ENCODE measurements at regions not wholly inside any gene's neighbourhood (a gene's known extent, or its start where the extent isn't known, plus 50 kb on each side); places are given as distances from the start of the nearest gene placed in this dataset.

- Histone ChIP-seq H2BK15ac (ENCODE audit: low read length) (no peak overlapping the region), H3K79me2 (ENCODE audit: control insufficient read depth in 1 of 2, insufficient read depth in 2 of 2, low read length in 2 of 2) (no peaks in the 10 kb centered on the region), H3K56ac (replicated peaks; ENCODE audit: insufficient read length, low read depth, low read length) (no peak overlapping the region), H3K18ac (ENCODE audit: extremely low read depth, low read length) (no peak overlapping the region), H2BK5ac (ENCODE audit: low read depth, low read length) (no peak overlapping the region), H2BK120ac (replicated peaks; ENCODE audit: low read depth, low read length) (no peak overlapping the region), H3K36me3 (ENCODE audit: control insufficient read depth in 2 of 4, insufficient read depth in 4 of 4, low read length in 3 of 4) (no peaks in the 10 kb centered on the region), H4K20me1 (replicated peaks in 1 of 2; ENCODE audit: control insufficient read depth in 1 of 2, insufficient read depth in 2 of 2, low read length in 2 of 2) (no peaks in the 10 kb centered on the region), H4K5ac (ENCODE audit: insufficient read length, low read depth, low read length) (no peak overlapping the region), H3K27me3 (replicated peaks in 1 of 4; ENCODE audit: control insufficient read depth in 3 of 4, extremely low read depth in 1 of 4, insufficient read depth in 3 of 4, low read length in 3 of 4) (no peaks in the 10 kb centered on the region), H2BK12ac (ENCODE audit: low read depth, low read length) (no peak overlapping the region), H3K4me3 (ENCODE audit: extremely low read depth in 1 of 4, insufficient read depth in 2 of 4, low read depth in 3 of 4, low read length in 4 of 4) (no peak overlapping the region), H3K23me2 (ENCODE audit: low read depth, low read length) (no peaks in the 10 kb centered on the region), H3K14ac (ENCODE audit: insufficient read length) (no peak overlapping the region), H3K4me1 (replicated peaks in 1 of 4; ENCODE audit: control insufficient read depth in 3 of 4, insufficient read depth in 4 of 4, low read length in 3 of 4) (no peaks in the 10 kb centered on the region), H3K9ac (replicated peaks in 1 of 4; ENCODE audit: extremely low read depth in 1 of 4, low read depth in 3 of 4, low read length in 3 of 4) (no peak overlapping the region), H3K79me1 (ENCODE audit: low read depth, low read length) (no peaks in the 10 kb centered on the region), H2AK5ac (ENCODE audit: low read depth, low read length) (no peak overlapping the region), H3K4ac (replicated peaks; ENCODE audit: insufficient read length, low read depth, low read length) (no peak overlapping the region), H2BK20ac (ENCODE audit: low read length) (no peak overlapping the region), H4K8ac (ENCODE audit: extremely low read depth, insufficient read depth, low read length) (peak overlapping the region; percentile 85), H4K91ac (replicated peaks; ENCODE audit: insufficient read length, low read length) (no peak overlapping the region), H3K23ac (ENCODE audit: insufficient read length) (no peak overlapping the region), H3K27ac (ENCODE audit: low read depth, low read length) (no peak overlapping the region), H2AFZ (ENCODE audit: low read length) (no peak overlapping the region), H3K4me2 (ENCODE audit: insufficient read depth in 1 of 2, low read depth in 2 of 2, low read length in 2 of 2) (no peak overlapping the region), H3K9me3 (ENCODE audit: insufficient read depth in 2 of 2, low read depth in 1 of 2, low read length in 1 of 2) (peaks cover 0 to 2% of the 10 kb centered on the region in 2 experiments; a peak in 1 of 4 replicates)
- no peak for DNase-seq (ENCODE audit: low read depth in 1 of 2, low spot score in 2 of 2)
- CTCF ChIA-PET (ENCODE audit: partially characterized antibody): interaction anchor here (0.8 to 1.4 kb wide), 4 partner anchors 23 to 537 kb away, joined by 3 to 6 read pairs (median 4); no protein-coding TSS in a partner anchor
- peak; percentile 27 to 49 for TF ChIP-seq RAD21 (IDR thresholded peaks at IDR 0.05 in 1 of 2, conservative IDR thresholded peaks at IDR 0.05 in 1 of 2; ENCODE audit: low read depth in 2 of 2, low read length in 2 of 2)
- TF ChIP-seq CTCF (IDR thresholded peaks at IDR 0.05; ENCODE audit: control extremely low read depth in 1 of 3, insufficient read depth in 1 of 3, low read depth in 1 of 3, low read length in 3 of 3): peak; percentile 17 to 34 (median 26)
- TF ChIP-seq NRF1 (IDR thresholded peaks at IDR 0.05; ENCODE audit: low read depth, low read length): no peak
- no peak for FAIRE-seq
- WGBS, 2 experiments (ENCODE audit: extremely low coverage in 1 of 2, insufficient coverage in 1 of 2, insufficient read length in 1 of 2, insufficient replicate concordance in 2 of 2, low coverage in 1 of 2, low lambda C conversion rate in 2 of 2, missing lambda C conversion rate in 1 of 2): 85% methylated on average over 8 of the region's 8 CpGs; no CpG with 5 or more reads in 1 of the 2 experiments
- POLR2A ChIA-PET (ENCODE audit: partially characterized antibody): no interaction called here
These were observed 1036.5 kb upstream of the CNTNAP5 start for GRCh38 chr2:122988395-122989221.
